HG03469 (cell line): ENCODE measurements at regions not wholly inside any gene's neighbourhood (a gene's known extent, or its start where the extent isn't known, plus 50 kb on each side); places are given as distances from the start of the nearest gene placed in this dataset.
A peak's percentile ranks its signal among the peaks of the same experiment; 100 is the strongest.
"Not testable (repeated sequence)": the region's sequence is repeated elsewhere in the genome, so short reads cannot be mapped to it uniquely, and the experiment has no call there.

ENCODE experiments used
- ATAC-seq: cut with Tn5 transposase; IDR thresholded peaks from one replicate; pipeline ENCODE4 v1.9.1; 2021; ENCODE audit warnings: mild to moderate bottlenecking, moderate library complexity, moderate number of reproducible peaks; ENCODE audit not compliant: unreplicated experiment

GRCh38 chr3:34046154-34046553 lies 247.7 kb downstream of the PDCD6IP start:
- no peak for ATAC-seq

GRCh38 chr3:34053626-34054025 lies 255.2 kb downstream of the PDCD6IP start:
- no peak for ATAC-seq

- peak; percentile 2 for ATAC-seq
Observed at GRCh38 chr3:34056181-34056910, 257.9 kb downstream of the PDCD6IP start.

- ATAC-seq, result peak; percentile 90
Observed at GRCh38 chr3:34056951-34057390, 258.5 kb downstream of the PDCD6IP start.

GRCh38 chr3:34060995-34061394 lies 262.6 kb downstream of the PDCD6IP start:
- not testable (repeated sequence) for ATAC-seq

- no peak for ATAC-seq
Observed at GRCh38 chr3:34065901-34066300, 267.5 kb downstream of the PDCD6IP start.

- ATAC-seq, result no peak
Observed at GRCh38 chr3:34066328-34066727, 267.9 kb downstream of the PDCD6IP start.

GRCh38 chr3:34066999-34067398 lies 268.6 kb downstream of the PDCD6IP start:
- no peak for ATAC-seq

- no peak for ATAC-seq
Observed at GRCh38 chr3:34067536-34068051, 269.2 kb downstream of the PDCD6IP start.

GRCh38 chr3:34068505-34068904 lies 270.1 kb downstream of the PDCD6IP start:
- no peak for ATAC-seq

GRCh38 chr3:34070831-34071585 lies 272.6 kb downstream of the PDCD6IP start:
- ATAC-seq, result peak; percentile 35

GRCh38 chr3:34072297-34072696 lies 273.9 kb downstream of the PDCD6IP start:
- ATAC-seq, result no peak

GRCh38 chr3:34073111-34073510 lies 274.7 kb downstream of the PDCD6IP start:
- ATAC-seq, result peak; percentile 7

- ATAC-seq, result peak; percentile 31
Observed at GRCh38 chr3:34073961-34074360, 275.5 kb downstream of the PDCD6IP start.

GRCh38 chr3:34075975-34076374 lies 277.5 kb downstream of the PDCD6IP start:
- no peak for ATAC-seq

- ATAC-seq, result peak; percentile 83
Observed at GRCh38 chr3:34077417-34078195, 279.2 kb downstream of the PDCD6IP start.

- ATAC-seq, result no peak
Observed at GRCh38 chr3:34078418-34078817, 280.0 kb downstream of the PDCD6IP start.

GRCh38 chr3:34079849-34080248 lies 281.4 kb downstream of the PDCD6IP start:
- ATAC-seq, result not testable (repeated sequence)

- not testable (repeated sequence) for ATAC-seq
Observed at GRCh38 chr3:34090379-34090778, 291.9 kb downstream of the PDCD6IP start.

- ATAC-seq, result no peak
Observed at GRCh38 chr3:34090876-34091275, 292.4 kb downstream of the PDCD6IP start.

GRCh38 chr3:34094280-34094679 lies 295.9 kb downstream of the PDCD6IP start:
- not testable (repeated sequence) for ATAC-seq
